ENCODE measurements at regions not wholly inside any gene's neighbourhood (a gene's known extent, or its start where the extent isn't known, plus 50 kb on each side); places are given as distances from the start of the nearest gene placed in this dataset.

DNA sequence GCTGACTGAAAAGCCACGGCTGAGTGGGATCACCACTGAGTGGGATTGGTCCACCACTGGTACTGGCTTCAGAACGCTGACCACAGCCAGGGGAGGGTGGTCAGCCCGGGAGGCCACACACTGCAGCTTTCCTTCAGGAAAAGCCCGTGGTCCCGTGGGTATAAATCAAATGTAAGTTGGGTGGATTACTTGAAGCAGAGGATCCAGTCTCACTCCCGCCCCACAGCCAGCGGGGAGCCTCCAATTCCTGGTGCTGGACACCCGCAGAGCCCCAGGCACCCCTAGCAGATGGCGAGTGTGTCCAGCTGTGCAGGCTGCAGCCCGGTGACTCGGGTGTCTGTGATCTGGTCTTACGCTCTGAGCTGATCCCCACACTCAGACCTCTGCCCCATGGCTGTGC, 231.1 kb upstream of the ZNF32 start:
- TF ChIP-seq RAD21 (IDR thresholded peaks at IDR 0.05; ENCODE audit: low read length) (no peak), POLR2AphosphoS5 (IDR thresholded peaks at IDR 0.05; ENCODE audit: low read depth, low read length) (no peak)
